ENCODE measurements at regions not wholly inside any gene's neighbourhood (a gene's known extent, or its start where the extent isn't known, plus 50 kb on each side); places are given as distances from the start of the nearest gene placed in this dataset.

DNA sequence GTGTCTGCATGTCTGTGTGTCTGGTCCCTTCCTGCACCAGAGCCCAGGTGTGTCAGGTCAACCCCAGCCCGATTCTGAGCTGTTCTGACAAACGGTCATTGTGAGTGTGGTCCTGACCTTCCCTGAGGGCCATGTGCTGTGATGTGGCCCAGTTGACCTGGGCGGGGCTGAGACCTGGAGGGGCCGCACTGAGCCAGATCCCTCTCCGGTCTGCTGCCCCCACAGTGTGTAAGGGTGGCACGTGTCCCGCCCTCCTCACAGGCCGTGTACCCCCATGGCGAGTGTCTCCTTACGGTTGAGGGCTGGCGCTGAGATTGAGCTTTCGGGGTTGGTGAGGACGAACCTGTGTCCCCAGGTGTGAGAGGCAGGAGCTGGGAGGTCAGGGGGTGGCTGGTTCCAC lies 136.5 kb downstream of the MRPL36 start:
- TF ChIP-seq, protein P1, sequence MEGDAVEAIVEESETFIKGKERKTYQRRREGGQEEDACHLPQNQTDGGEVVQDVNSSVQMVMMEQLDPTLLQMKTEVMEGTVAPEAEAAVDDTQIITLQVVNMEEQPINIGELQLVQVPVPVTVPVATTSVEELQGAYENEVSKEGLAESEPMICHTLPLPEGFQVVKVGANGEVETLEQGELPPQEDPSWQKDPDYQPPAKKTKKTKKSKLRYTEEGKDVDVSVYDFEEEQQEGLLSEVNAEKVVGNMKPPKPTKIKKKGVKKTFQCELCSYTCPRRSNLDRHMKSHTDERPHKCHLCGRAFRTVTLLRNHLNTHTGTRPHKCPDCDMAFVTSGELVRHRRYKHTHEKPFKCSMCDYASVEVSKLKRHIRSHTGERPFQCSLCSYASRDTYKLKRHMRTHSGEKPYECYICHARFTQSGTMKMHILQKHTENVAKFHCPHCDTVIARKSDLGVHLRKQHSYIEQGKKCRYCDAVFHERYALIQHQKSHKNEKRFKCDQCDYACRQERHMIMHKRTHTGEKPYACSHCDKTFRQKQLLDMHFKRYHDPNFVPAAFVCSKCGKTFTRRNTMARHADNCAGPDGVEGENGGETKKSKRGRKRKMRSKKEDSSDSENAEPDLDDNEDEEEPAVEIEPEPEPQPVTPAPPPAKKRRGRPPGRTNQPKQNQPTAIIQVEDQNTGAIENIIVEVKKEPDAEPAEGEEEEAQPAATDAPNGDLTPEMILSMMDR (IDR thresholded peaks at IDR 0.05), result no peak
- TF ChIP-seq EP300 (IDR thresholded peaks at IDR 0.05), result no peak
- TF ChIP-seq POLR2A (IDR thresholded peaks at IDR 0.05), result no peak
